CD14-positive monocyte (primary cell): ENCODE measurements at regions not wholly inside any gene's neighbourhood (a gene's known extent, or its start where the extent isn't known, plus 50 kb on each side); places are given as distances from the start of the nearest gene placed in this dataset.

ENCODE experiments used
- DNase-seq, 3 donors: peaks; one replicate each; pipeline ENCODE4 v3.0.0-alpha.2; 2011 to 2022
- H2AFZ ChIP-seq: 2 replicates; pipeline ENCODE4 v1.6.0; 2012; ENCODE audit warnings: mild to moderate bottlenecking, low read depth, low read length, inconsistent platforms; ENCODE audit not compliant: insufficient read depth, poor library complexity, severe bottlenecking
- H3K27ac ChIP-seq, 2 donors: 1 replicate in 1 of 2; 2 replicates in 1 of 2; pipeline ENCODE4 v1.5.1; 2012 to 2013; ENCODE audit warnings: low read length in 2 of 2, control low read depth in 1 of 2, inconsistent platforms in 1 of 2, low read depth in 1 of 2, mild to moderate bottlenecking in 1 of 2
- H3K27me3 ChIP-seq, 2 donors: one replicate each; pipeline versions ENCODE4 v1.6.0 to v1.6.1; 2011 to 2013; ENCODE audit warnings: low read length in 2 of 2; ENCODE audit not compliant: control insufficient read depth in 2 of 2, insufficient read depth in 2 of 2
- H3K36me3 ChIP-seq, 2 donors: replicated peaks in 1 of 2; 1 replicate in 1 of 2; 2 replicates in 1 of 2; pipeline versions ENCODE4 v1.5.1 to v1.6.1; 2012 to 2013; ENCODE audit warnings: low read length in 2 of 2, control low read depth in 1 of 2, inconsistent platforms in 1 of 2, mild to moderate bottlenecking in 1 of 2; ENCODE audit not compliant: insufficient read depth in 2 of 2, control insufficient read depth in 1 of 2
- H3K4me1 ChIP-seq, 2 donors: 1 replicate in 1 of 2; 2 replicates in 1 of 2; pipeline versions ENCODE4 v1.5.1 to v1.6.1; 2012 to 2013; ENCODE audit warnings: low read length in 2 of 2, control low read depth in 1 of 2, inconsistent platforms in 1 of 2, mild to moderate bottlenecking in 1 of 2, moderate library complexity in 1 of 2; ENCODE audit not compliant: insufficient read depth in 2 of 2, control insufficient read depth in 1 of 2
- H3K4me2 ChIP-seq: replicated peaks from 2 replicates; pipeline ENCODE3; 2012; ENCODE audit warnings: low read length, moderate library complexity, mild to moderate bottlenecking; ENCODE audit not compliant: poor library complexity, severe bottlenecking; ENCODE audit errors: extremely low read depth
- H3K4me3 ChIP-seq, 3 experiments: fragments of 200-600 bp in 1 of 3; sonication (generic) in 1 of 3; replicated peaks in 1 of 3; 1 replicate in 2 of 3; 2 replicates in 1 of 3; pipeline ENCODE4 v1.5.1; 2011 to 2013; ENCODE audit warnings: low read length in 3 of 3, mild to moderate bottlenecking in 3 of 3, control low read depth in 2 of 3, low read depth in 2 of 3, inconsistent platforms in 1 of 3, moderate library complexity in 1 of 3
- H3K79me2 ChIP-seq: 2 replicates; pipeline ENCODE4 v1.6.0; 2012; ENCODE audit warnings: mild to moderate bottlenecking, control low read depth, inconsistent platforms, low read length, moderate library complexity; ENCODE audit not compliant: insufficient read depth
- H3K9ac ChIP-seq: 2 replicates; pipeline ENCODE4 v1.6.0; 2017; ENCODE audit warnings: low read length, mild to moderate bottlenecking; ENCODE audit not compliant: insufficient read depth, poor library complexity, severe bottlenecking
- H3K9me3 ChIP-seq, 2 donors: replicated peaks in 1 of 2; 1 replicate in 1 of 2; 2 replicates in 1 of 2; pipeline versions ENCODE4 v1.5.1 to v1.6.1; 2012 to 2013; ENCODE audit warnings: low read length in 2 of 2, control low read depth in 1 of 2; ENCODE audit not compliant: control insufficient read depth in 1 of 2, insufficient read depth in 1 of 2
- H4K20me1 ChIP-seq: 2 replicates; pipeline ENCODE4 v1.6.0; 2012; ENCODE audit warnings: mild to moderate bottlenecking, low read length, control low read depth, moderate library complexity; ENCODE audit not compliant: insufficient read depth
- H3K27ac Mint-ChIP-seq, 7 donors: one replicate each; pipeline ENCODE4 v1.8.0; 2020; ENCODE audit warnings: mild to moderate bottlenecking in 7 of 7, mixed read lengths in 7 of 7, moderate library complexity in 6 of 7, inconsistent platforms in 2 of 7
- H3K27me3 Mint-ChIP-seq, 3 donors: one replicate each; pipeline ENCODE4 v1.8.0; 2021 to 2022; ENCODE audit warnings: low read depth in 3 of 3, mild to moderate bottlenecking in 3 of 3, mixed read lengths in 3 of 3, moderate library complexity in 3 of 3, inconsistent platforms in 1 of 3
- H3K36me3 Mint-ChIP-seq, 2 donors: one replicate each; pipeline ENCODE4 v1.8.0; 2020; ENCODE audit warnings: mixed read lengths in 2 of 2, inconsistent platforms in 1 of 2, mild to moderate bottlenecking in 1 of 2
- H3K4me1 Mint-ChIP-seq: one replicate; pipeline ENCODE4 v1.8.0; 2020; ENCODE audit warnings: mild to moderate bottlenecking, mixed read lengths
- H3K4me3 Mint-ChIP-seq, 2 donors: one replicate each; pipeline ENCODE4 v1.8.0; 2020; ENCODE audit warnings: mild to moderate bottlenecking in 2 of 2, mixed read lengths in 2 of 2, moderate library complexity in 1 of 2
- H3K9me3 Mint-ChIP-seq, 7 donors: one replicate each; pipeline ENCODE4 v1.8.0; 2020 to 2022; ENCODE audit warnings: mixed read lengths in 7 of 7, mild to moderate bottlenecking in 6 of 7, moderate library complexity in 6 of 7, inconsistent platforms in 2 of 7
- WGBS: methylation state at CpG from one replicate; pipeline ENCODE4 v1.1.5; 2013; ENCODE audit warnings: missing lambda C conversion rate; ENCODE audit not compliant: insufficient coverage; 5-methylcytosine and 5-hydroxymethylcytosine counted together
- intact Hi-C, 2 donors: fragments of 100-400 bp; cut with micrococcal nuclease; formaldehyde crosslinking; loops; one replicate each; pipeline versions ENCODE4 v1.15.0 to v1.15.1; 2023
- TF ChIP-seq, protein P1 (sequence below): fragments of 200-600 bp; IDR thresholded peaks from one replicate; pipeline ENCODE4 v1.8.0; 2022; ENCODE audit warnings: antibody characterized with exemption, mild to moderate bottlenecking

GRCh38 chr11:23013509-23013908 is 153.2 kb upstream of the CCDC179 start:
- no peaks in the 10 kb centered on the region for H3K4me1 Mint-ChIP-seq
- H3K9ac ChIP-seq, result no peak overlapping the region
- H3K4me2 ChIP-seq, result no peak overlapping the region
- TF ChIP-seq, protein P1, sequence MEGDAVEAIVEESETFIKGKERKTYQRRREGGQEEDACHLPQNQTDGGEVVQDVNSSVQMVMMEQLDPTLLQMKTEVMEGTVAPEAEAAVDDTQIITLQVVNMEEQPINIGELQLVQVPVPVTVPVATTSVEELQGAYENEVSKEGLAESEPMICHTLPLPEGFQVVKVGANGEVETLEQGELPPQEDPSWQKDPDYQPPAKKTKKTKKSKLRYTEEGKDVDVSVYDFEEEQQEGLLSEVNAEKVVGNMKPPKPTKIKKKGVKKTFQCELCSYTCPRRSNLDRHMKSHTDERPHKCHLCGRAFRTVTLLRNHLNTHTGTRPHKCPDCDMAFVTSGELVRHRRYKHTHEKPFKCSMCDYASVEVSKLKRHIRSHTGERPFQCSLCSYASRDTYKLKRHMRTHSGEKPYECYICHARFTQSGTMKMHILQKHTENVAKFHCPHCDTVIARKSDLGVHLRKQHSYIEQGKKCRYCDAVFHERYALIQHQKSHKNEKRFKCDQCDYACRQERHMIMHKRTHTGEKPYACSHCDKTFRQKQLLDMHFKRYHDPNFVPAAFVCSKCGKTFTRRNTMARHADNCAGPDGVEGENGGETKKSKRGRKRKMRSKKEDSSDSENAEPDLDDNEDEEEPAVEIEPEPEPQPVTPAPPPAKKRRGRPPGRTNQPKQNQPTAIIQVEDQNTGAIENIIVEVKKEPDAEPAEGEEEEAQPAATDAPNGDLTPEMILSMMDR, result no peak
- no CpG with 5 or more reads among the region's 5 CpGs for WGBS
- H3K4me3 ChIP-seq, result no peak overlapping the region
- no peak overlapping the region for H2AFZ ChIP-seq
- peaks cover 0 to 5% (median under 1%) of the 10 kb centered on the region in 7 donors for H3K9me3 Mint-ChIP-seq
- H3K27ac Mint-ChIP-seq, result no peak overlapping the region
- H3K27me3 Mint-ChIP-seq, result no peaks in the 10 kb centered on the region
- no peaks in the 10 kb centered on the region for H3K79me2 ChIP-seq
- H3K9me3 ChIP-seq, result no peaks in the 10 kb centered on the region
- H4K20me1 ChIP-seq, result no peaks in the 10 kb centered on the region
- no peaks in the 10 kb centered on the region for H3K27me3 ChIP-seq
- no peaks in the 10 kb centered on the region for H3K36me3 Mint-ChIP-seq
- no peak overlapping the region for H3K27ac ChIP-seq
- no peaks in the 10 kb centered on the region for H3K36me3 ChIP-seq
- no peaks in the 10 kb centered on the region for H3K4me1 ChIP-seq
- no peak overlapping the region for H3K4me3 Mint-ChIP-seq
- intact Hi-C loops, result no loop called here
- DNase-seq, result no peak

DNA sequence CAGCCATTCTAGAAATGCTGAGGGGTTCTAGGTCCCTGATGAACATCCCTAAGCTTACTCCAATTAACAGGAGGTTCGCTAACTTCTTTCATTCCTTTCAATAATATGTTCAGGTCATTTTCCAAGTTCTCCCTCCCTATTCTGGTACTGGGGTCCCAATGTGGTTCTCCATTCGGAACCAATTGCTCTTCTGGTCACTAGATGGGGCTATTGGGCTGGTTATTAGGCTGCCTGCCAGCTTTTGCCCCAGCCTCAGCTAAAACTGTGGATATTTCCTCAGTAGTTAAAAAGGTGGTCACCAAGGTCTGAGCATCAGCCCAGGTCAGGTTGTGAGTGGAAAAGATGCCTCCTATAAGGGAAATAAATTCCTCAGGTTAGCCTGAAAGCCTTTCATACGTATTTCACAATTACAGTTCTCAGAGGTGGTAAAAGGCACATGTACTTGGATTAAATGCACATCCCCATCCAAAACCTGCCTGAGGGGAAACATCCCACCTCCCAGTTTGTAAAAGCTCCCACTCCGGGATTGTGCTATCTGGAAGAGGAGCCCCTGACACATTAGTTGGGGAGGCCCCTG is 161.1 kb upstream of the CCDC179 start:
- no peaks in the 10 kb centered on the region for H3K27me3 Mint-ChIP-seq
- Histone ChIP-seq H3K79me2 (no peaks in the 10 kb centered on the region), H3K9me3 (no peaks in the 10 kb centered on the region), H3K27me3 (no peaks in the 10 kb centered on the region), H3K4me1 (no peaks in the 10 kb centered on the region), H3K4me3 (no peak overlapping the region), H3K4me2 (no peak overlapping the region), H3K27ac (no peak overlapping the region), H3K36me3 (no peaks in the 10 kb centered on the region), H2AFZ (no peak overlapping the region), H4K20me1 (no peaks in the 10 kb centered on the region), H3K9ac (no peak overlapping the region)
- no peaks in the 10 kb centered on the region for H3K36me3 Mint-ChIP-seq
- H3K4me3 Mint-ChIP-seq, result no peak overlapping the region
- intact Hi-C loops, result no loop called here
- H3K4me1 Mint-ChIP-seq, result no peaks in the 10 kb centered on the region
- no peaks in the 10 kb centered on the region for H3K9me3 Mint-ChIP-seq
- TF ChIP-seq, protein P1, result peak; percentile 28
- WGBS, result no CpG with 5 or more reads among the region's 4 CpGs
- no peak for DNase-seq
- H3K27ac Mint-ChIP-seq, result no peak overlapping the region
